ENCODE measurements at regions not wholly inside any gene's neighbourhood (a gene's known extent, or its start where the extent isn't known, plus 50 kb on each side); places are given as distances from the start of the nearest gene placed in this dataset.

- POLR2A ChIA-PET = no interaction called here
- no peaks in the 10 kb centered on the region for H3K9me3 ChIP-seq (ENCODE audit: control insufficient read depth, insufficient read depth, low read depth, low read length)
- no peaks in the 10 kb centered on the region for H3K36me3 ChIP-seq (ENCODE audit: control insufficient read depth in 2 of 2, insufficient read depth in 1 of 2, low read length in 2 of 2)
- TF ChIP-seq PBX3 (CRISPR knock-in tag; IDR thresholded peaks at IDR 0.05) (no peak), EGR2 (tag by site-specific recombination; IDR thresholded peaks at IDR 0.05; ENCODE audit: low read depth) (peak; percentile 82), ZFHX2 (tag by site-specific recombination; conservative IDR thresholded peaks at IDR 0.05) (peak; percentile 46; the same call in 1 of the 2 replicates)
- no peak overlapping the region for H3K4me3 ChIP-seq (ENCODE audit: low read depth, low read length)
- no peaks in the 10 kb centered on the region for H3K4me1 ChIP-seq (ENCODE audit: control insufficient read depth, insufficient read depth, low read length)
- H3K27ac ChIP-seq (ENCODE audit: extremely low read depth, low read depth, low read length) = no peak overlapping the region
- CTCF ChIA-PET = interaction anchor here (0.8 to 4.5 kb wide), 2 partner anchors 7 to 21 kb away, joined by 3 to 24 read pairs; no protein-coding TSS in a partner anchor
Observed at GRCh38 chr20:60203451-60203850, 245.2 kb downstream of the CDH26 start.

- Histone ChIP-seq H3K4me1 (ENCODE audit: control insufficient read depth, insufficient read depth, low read length) (no peaks in the 10 kb centered on the region), H3K4me3 (ENCODE audit: low read depth, low read length) (no peak overlapping the region), H3K9me3 (ENCODE audit: control insufficient read depth, insufficient read depth, low read depth, low read length) (no peaks in the 10 kb centered on the region), H3K36me3 (ENCODE audit: control insufficient read depth in 2 of 2, insufficient read depth in 1 of 2, low read length in 2 of 2) (no peaks in the 10 kb centered on the region), H3K27ac (ENCODE audit: extremely low read depth, low read depth, low read length) (no peak overlapping the region)
- no peak for TF ChIP-seq ZSCAN30 (tag by site-specific recombination; IDR thresholded peaks at IDR 0.05)
- TF ChIP-seq ZNF48 (tag by site-specific recombination; IDR thresholded peaks at IDR 0.05) = no peak
- TF ChIP-seq ZNF138 (tag by site-specific recombination; IDR thresholded peaks at IDR 0.05; ENCODE audit: borderline replicate concordance) = no peak
- no peak for TF ChIP-seq ZBTB7A (tag by site-specific recombination; IDR thresholded peaks at IDR 0.05; ENCODE audit: low read depth)
- TF ChIP-seq SALL2 (tag by site-specific recombination; IDR thresholded peaks at IDR 0.05; ENCODE audit: borderline replicate concordance) = no peak
- TF ChIP-seq ZNF501 (tag by site-specific recombination; IDR thresholded peaks at IDR 0.05) = no peak
- no peak for TF ChIP-seq ELK4 (IDR thresholded peaks at IDR 0.05; ENCODE audit: borderline replicate concordance, low read depth, low read length)
- TF ChIP-seq ZNF629 (tag by site-specific recombination; IDR thresholded peaks at IDR 0.05) = no peak
- TF ChIP-seq ZBTB11 (tag by site-specific recombination; conservative IDR thresholded peaks at IDR 0.05; ENCODE audit: low read depth) = no peak
- no peak for TF ChIP-seq ZNF843 (tag by site-specific recombination; IDR thresholded peaks at IDR 0.05)
- no peak for TF ChIP-seq ZNF157 (tag by site-specific recombination; IDR thresholded peaks at IDR 0.05)
- no peak for TF ChIP-seq ATF2 (tag by site-specific recombination; IDR thresholded peaks at IDR 0.05; ENCODE audit: low read depth)
- TF ChIP-seq ZBTB10 (tag by site-specific recombination; IDR thresholded peaks at IDR 0.05) = no peak
- CTCF ChIA-PET = interaction anchor here (0.7 kb wide), 1 partner anchor 594 kb away, joined by 3 read pairs; no protein-coding TSS in a partner anchor
- POLR2A ChIA-PET = no interaction called here
Observed at GRCh38 chr20:60204601-60205000, 246.4 kb downstream of the CDH26 start.

All from HEK293 (cell line).